Heart left ventricle (tissue), 13 donors: ENCODE measurements at regions not wholly inside any gene's neighbourhood (a gene's known extent, or its start where the extent isn't known, plus 50 kb on each side); places are given as distances from the start of the nearest gene placed in this dataset.

Experiments used
- CTCF ChIP-seq, 12 donors: fragments of 200-600 bp; sonication (generic) in 4 of 12; IDR thresholded peaks; one replicate each; pipeline versions ENCODE4 v1.5.0 to v1.8.0; 2018 to 2022; ENCODE audit warnings: antibody characterized with exemption in 12 of 12, mild to moderate bottlenecking in 5 of 12
- POLR2A ChIP-seq, 2 donors: fragments of 450-650 bp; IDR thresholded peaks; one replicate each; pipeline ENCODE4 v1.6.1; 2017; ENCODE audit warnings: antibody characterized with exemption in 2 of 2, mild to moderate bottlenecking in 2 of 2, moderate library complexity in 2 of 2
- donor health status: ischemic (EF 13 %, LVEDD 7.1; RV severe dilation, severe dysfunction).
- donor health status: DM: no; HTN: yes; CAD: no.
- donor health status: DM: no; HTN: no; CAD: no.
- donor health status: ischemic (EF 25% LVEDD 6.9; RV normal size, moderate dysfunction).
- donor health status: ischemic (EF 25% LVEDD 5.7; RV mildly dilated, moderate dysfunction).
- donor health status: ischemic (EF 35%, LVEDD 5.7; RV mildly dilated, moderate dysfunction).
- donor health status: nonischemic (EF 11% LVEDD 7.7; RV severe dilation, severe dysfunction).
- donor health status: DM: yes; HTN: yes; CAD: no.
- donor health status: PGD.
- donor health status: ischemic (EF 29% LVEDD 5.4; RV normal size, mild dysfunction).
- donor health status: nonischemic (EF 23%, LVEDD 6.1; RV moderate dilation, normal function).

GRCh38 chr11:129723146-129723760 is 92.4 kb upstream of the TMEM45B start:
- no peak for TF ChIP-seq CTCF (IDR thresholded peaks at IDR 0.05)
- TF ChIP-seq POLR2A (IDR thresholded peaks at IDR 0.05), result no peak
